ENCODE measurements at regions not wholly inside any gene's neighbourhood (a gene's known extent, or its start where the extent isn't known, plus 50 kb on each side); places are given as distances from the start of the nearest gene placed in this dataset.

DNA sequence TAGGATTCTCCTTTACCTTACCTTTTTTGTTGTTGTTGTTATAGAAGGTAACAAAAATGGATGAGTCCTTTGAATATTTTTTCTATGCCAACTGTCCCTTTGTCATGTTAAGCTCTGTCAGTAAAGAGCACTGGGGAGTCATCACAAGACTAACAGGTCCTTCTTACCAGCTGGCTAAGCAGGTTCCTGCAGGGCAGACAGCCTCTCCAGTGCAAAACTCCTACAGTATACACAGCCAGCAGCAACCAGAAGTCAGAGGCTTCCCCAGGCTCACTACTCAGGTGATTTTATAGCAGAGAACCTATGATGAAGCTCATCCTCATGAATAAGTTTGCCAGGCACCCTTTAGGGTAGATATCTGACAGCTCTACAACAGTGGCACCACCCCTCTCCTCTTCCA, 271.1 kb downstream of the RERGL start:
- no peak for DNase-seq (ENCODE audit: low spot score in 2 of 2)
- Histone ChIP-seq H3K4me3 (no peak overlapping the region), H3K27me3 (no peaks in the 10 kb centered on the region), H3K9me3 (peaks cover 8 to 11% of the 10 kb centered on the region in 2 donors), H3K4me1 (no peaks in the 10 kb centered on the region), H3K36me3 (no peaks in the 10 kb centered on the region), H3K27ac (no peak overlapping the region)
- TF ChIP-seq POLR2AphosphoS5 (IDR thresholded peaks at IDR 0.05) (no peak), POLR2A (IDR thresholded peaks at IDR 0.05) (no peak)
- TF ChIP-seq, protein P1, sequence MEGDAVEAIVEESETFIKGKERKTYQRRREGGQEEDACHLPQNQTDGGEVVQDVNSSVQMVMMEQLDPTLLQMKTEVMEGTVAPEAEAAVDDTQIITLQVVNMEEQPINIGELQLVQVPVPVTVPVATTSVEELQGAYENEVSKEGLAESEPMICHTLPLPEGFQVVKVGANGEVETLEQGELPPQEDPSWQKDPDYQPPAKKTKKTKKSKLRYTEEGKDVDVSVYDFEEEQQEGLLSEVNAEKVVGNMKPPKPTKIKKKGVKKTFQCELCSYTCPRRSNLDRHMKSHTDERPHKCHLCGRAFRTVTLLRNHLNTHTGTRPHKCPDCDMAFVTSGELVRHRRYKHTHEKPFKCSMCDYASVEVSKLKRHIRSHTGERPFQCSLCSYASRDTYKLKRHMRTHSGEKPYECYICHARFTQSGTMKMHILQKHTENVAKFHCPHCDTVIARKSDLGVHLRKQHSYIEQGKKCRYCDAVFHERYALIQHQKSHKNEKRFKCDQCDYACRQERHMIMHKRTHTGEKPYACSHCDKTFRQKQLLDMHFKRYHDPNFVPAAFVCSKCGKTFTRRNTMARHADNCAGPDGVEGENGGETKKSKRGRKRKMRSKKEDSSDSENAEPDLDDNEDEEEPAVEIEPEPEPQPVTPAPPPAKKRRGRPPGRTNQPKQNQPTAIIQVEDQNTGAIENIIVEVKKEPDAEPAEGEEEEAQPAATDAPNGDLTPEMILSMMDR (IDR thresholded peaks at IDR 0.05), result no peak
- intact Hi-C loops (cut with DNase I; ENCODE audit: low total_unique reads), result no loop called here

DNA sequence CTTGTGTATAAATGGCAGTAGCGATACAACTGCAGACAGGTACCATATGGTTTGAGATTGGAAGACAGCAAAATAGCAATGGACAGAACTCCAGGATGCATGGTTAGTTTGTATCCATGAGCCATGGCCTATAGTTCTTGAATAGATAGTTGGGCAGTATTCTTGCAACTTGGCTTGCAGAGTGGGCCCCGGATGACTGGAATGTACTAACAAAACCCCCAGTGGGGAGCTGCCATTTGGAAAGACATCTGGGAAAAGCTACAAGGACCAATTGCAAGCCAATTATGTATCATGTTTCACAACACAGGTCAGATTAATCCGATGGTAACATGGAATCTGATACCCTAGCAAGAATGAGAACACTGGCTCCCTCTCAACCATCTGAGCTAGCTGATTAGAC, 279.6 kb downstream of the RERGL start:
- Histone ChIP-seq H3K9me3 (peaks cover 18 to 29% of the 10 kb centered on the region in 2 donors), H3K4me3 (no peak overlapping the region), H3K27me3 (no peaks in the 10 kb centered on the region), H3K27ac (no peak overlapping the region), H3K36me3 (no peaks in the 10 kb centered on the region), H3K4me1 (no peaks in the 10 kb centered on the region)
- intact Hi-C loops (cut with DNase I; ENCODE audit: low total_unique reads), result no loop called here
- TF ChIP-seq, protein P1 (IDR thresholded peaks at IDR 0.05), result no peak
- no peak for TF ChIP-seq POLR2A (IDR thresholded peaks at IDR 0.05)
- no peak for TF ChIP-seq POLR2AphosphoS5 (IDR thresholded peaks at IDR 0.05)
- no peak for DNase-seq (ENCODE audit: low spot score in 2 of 2)

DNA sequence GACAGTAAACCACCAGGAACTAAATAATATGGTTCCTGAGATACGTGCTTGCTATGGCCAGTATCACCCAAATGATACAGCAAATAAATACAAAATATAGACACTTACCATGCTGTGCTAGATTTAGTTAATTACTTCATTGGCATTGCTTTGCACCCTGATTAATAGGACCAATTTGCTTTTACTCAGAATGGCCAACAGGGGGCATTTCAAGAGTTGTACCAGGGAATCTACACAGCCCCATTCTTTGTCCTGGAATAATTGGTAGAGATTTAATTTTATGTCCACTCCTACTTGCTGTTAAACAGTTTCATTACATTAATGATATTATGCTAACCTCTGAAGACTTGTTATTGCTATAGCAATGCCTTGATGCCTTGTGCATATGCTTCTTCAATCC, 280.8 kb downstream of the RERGL start:
- Histone ChIP-seq H3K36me3 (no peaks in the 10 kb centered on the region), H3K4me1 (no peaks in the 10 kb centered on the region), H3K4me3 (no peak overlapping the region), H3K27ac (no peak overlapping the region), H3K27me3 (no peaks in the 10 kb centered on the region), H3K9me3 (peaks cover 14 to 24% of the 10 kb centered on the region in 2 donors)
- intact Hi-C loops (cut with DNase I; ENCODE audit: low total_unique reads), result no loop called here
- DNase-seq (ENCODE audit: low spot score in 2 of 2), result no peak
- TF ChIP-seq POLR2AphosphoS5 (IDR thresholded peaks at IDR 0.05) (no peak), POLR2A (IDR thresholded peaks at IDR 0.05) (no peak)
- TF ChIP-seq, protein P1 (IDR thresholded peaks at IDR 0.05), result no peak

DNA sequence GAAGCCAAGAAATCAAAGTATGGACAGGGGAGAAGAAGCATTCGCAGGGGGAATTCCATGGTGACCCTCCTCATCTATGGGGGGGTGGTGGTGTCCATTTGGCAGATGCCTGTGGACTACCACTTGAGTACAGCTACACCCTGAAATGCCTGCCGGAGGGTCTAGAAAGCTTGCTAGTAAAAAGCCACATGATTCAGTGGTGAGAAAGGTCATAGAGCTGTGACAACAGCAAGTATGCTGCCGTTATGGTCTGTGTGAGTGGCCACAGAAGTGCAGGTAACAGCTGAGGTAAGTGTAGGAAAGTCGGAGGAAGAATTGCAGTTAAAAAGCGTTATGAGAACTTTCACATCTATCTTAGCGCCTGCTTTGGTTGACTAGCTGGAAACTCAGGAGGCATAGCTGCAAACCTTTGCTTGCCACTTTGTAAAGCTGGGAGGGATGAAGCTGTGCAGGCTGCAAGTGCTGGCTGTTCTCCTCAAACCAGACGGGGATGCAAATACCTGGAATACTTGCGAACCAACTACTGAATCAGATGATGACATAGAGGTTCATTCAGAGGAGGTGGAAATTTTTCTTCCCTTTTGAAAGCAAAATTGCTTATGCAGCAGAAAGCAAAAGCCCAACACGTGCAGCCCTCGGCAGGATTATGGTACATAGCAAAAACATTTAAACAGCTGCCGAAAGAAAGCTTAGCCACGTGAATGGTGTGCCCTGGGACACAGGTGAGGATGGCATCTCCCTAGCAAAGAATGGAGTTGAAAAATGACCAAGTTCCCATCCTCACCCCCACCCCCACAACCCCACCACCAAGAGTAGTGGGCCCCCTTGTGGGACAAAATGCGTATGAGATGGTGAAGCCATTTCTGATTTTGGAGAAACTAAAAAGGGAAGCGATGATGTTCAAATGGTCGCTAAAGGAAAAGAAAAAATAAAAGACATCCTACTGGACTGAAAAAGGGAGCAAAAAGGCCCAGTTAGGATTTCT, 287.0 kb downstream of the RERGL start:
- TF ChIP-seq, protein P1 (IDR thresholded peaks at IDR 0.05), result no peak
- TF ChIP-seq POLR2AphosphoS5 (IDR thresholded peaks at IDR 0.05), result no peak
- no peak for TF ChIP-seq POLR2A (IDR thresholded peaks at IDR 0.05)
- intact Hi-C loops (cut with DNase I; ENCODE audit: low total_unique reads), result no loop called here
- Histone ChIP-seq H3K27ac (no peak overlapping the region), H3K4me3 (no peak overlapping the region), H3K27me3 (no peaks in the 10 kb centered on the region), H3K4me1 (no peaks in the 10 kb centered on the region), H3K36me3 (peaks cover 4% of the 10 kb centered on the region), H3K9me3 (peaks cover 0 to 6% of the 10 kb centered on the region in 2 donors)
- no peak for DNase-seq (ENCODE audit: low spot score in 2 of 2)

DNA sequence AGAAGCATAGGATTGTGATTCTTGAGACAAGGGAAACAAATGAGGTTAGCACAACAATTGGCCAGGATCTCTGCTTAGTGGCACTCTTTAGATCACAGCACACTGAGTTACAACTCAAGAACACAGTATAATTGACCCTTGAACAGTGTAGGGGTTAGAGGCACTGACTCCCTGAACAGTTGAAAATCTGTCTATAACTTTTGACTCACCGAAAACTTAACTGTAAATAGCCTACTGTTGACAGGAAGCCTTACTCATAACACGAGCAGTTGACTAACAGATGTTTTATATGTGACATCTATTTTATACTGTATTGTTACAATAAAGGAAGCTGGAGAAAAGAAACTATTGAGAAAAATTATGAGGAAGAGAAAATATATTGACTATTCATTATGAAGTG, 296.1 kb downstream of the RERGL start:
- no peak for TF ChIP-seq POLR2A (IDR thresholded peaks at IDR 0.05)
- TF ChIP-seq, protein P1 (IDR thresholded peaks at IDR 0.05), result no peak
- peaks cover 3% of the 10 kb centered on the region for H3K36me3 ChIP-seq
- intact Hi-C loops (cut with DNase I; ENCODE audit: low total_unique reads), result no loop called here
- no peak overlapping the region for H3K4me3 ChIP-seq
- no peaks in the 10 kb centered on the region for H3K4me1 ChIP-seq
- H3K9me3 ChIP-seq, result no peaks in the 10 kb centered on the region
- DNase-seq (ENCODE audit: low spot score in 2 of 2), result no peak
- H3K27me3 ChIP-seq, result no peaks in the 10 kb centered on the region
- H3K27ac ChIP-seq, result no peak overlapping the region
